ENCODE measurements at regions not wholly inside any gene's neighbourhood (a gene's known extent, or its start where the extent isn't known, plus 50 kb on each side); places are given as distances from the start of the nearest gene placed in this dataset.

GRCh38 chr6:140976806-140977205 is 1155.9 kb upstream of the GJE1 start:
- TF ChIP-seq POLR2A (IDR thresholded peaks at IDR 0.05; ENCODE audit: extremely low read depth, insufficient read length) (no peak), CTCF (IDR thresholded peaks at IDR 0.05; ENCODE audit: low read depth, low read length) (no peak)
